Fibroblast of skin of abdomen (primary cell): ENCODE measurements at regions not wholly inside any gene's neighbourhood (a gene's known extent, or its start where the extent isn't known, plus 50 kb on each side); places are given as distances from the start of the nearest gene placed in this dataset.

Experiments used
- DNase-seq: peaks from one replicate; pipeline ENCODE4 v3.0.0-alpha.2; 2013

- DNase-seq: no peak
Observed at GRCh38 chr5:159422910-159423309, 92.6 kb upstream of the IL12B start.

- no peak for DNase-seq
Observed at GRCh38 chr5:159424123-159424522, 93.8 kb upstream of the IL12B start.

- DNase-seq: no peak
Observed at GRCh38 chr5:159426694-159427093, 96.4 kb upstream of the IL12B start.

- no peak for DNase-seq
Observed at GRCh38 chr5:159427180-159428012, 97.1 kb upstream of the IL12B start.

- no peak for DNase-seq
Observed at GRCh38 chr5:159430361-159431012, 100.2 kb upstream of the IL12B start.

- no peak for DNase-seq
Observed at GRCh38 chr5:159435855-159436254, 105.6 kb upstream of the IL12B start.

GRCh38 chr5:159438092-159438491 is 107.8 kb upstream of the IL12B start:
- no peak for DNase-seq

GRCh38 chr5:159439002-159439401 is 108.7 kb upstream of the IL12B start:
- DNase-seq: no peak

- no peak for DNase-seq
Observed at GRCh38 chr5:159440235-159440634, 109.9 kb upstream of the IL12B start.

GRCh38 chr5:159440968-159441367 is 110.7 kb upstream of the IL12B start:
- no peak for DNase-seq

GRCh38 chr5:159441441-159441840 is 111.2 kb upstream of the IL12B start:
- no peak for DNase-seq

GRCh38 chr5:159442206-159442850 is 112.0 kb upstream of the IL12B start:
- no peak for DNase-seq

- peak; percentile 68 for DNase-seq
Observed at GRCh38 chr5:159444441-159445082, 114.3 kb upstream of the IL12B start.

GRCh38 chr5:159447116-159447515 is 116.8 kb upstream of the IL12B start:
- DNase-seq: no peak

- no peak for DNase-seq
Observed at GRCh38 chr5:159448841-159449407, 118.6 kb upstream of the IL12B start.

GRCh38 chr5:159449925-159450324 is 119.6 kb upstream of the IL12B start:
- peak; percentile 35 for DNase-seq

GRCh38 chr5:159450417-159450816 is 120.1 kb upstream of the IL12B start:
- DNase-seq: no peak

- peak; percentile 95 for DNase-seq
Observed at GRCh38 chr5:159451197-159452052, 121.1 kb upstream of the IL12B start.

- no peak for DNase-seq
Observed at GRCh38 chr5:159452480-159453167, 122.3 kb upstream of the IL12B start.

GRCh38 chr5:159453209-159453608 is 122.9 kb upstream of the IL12B start:
- no peak for DNase-seq

GRCh38 chr5:159456261-159456660 is 126.0 kb upstream of the IL12B start:
- no peak for DNase-seq
